ENCODE measurements at regions not wholly inside any gene's neighbourhood (a gene's known extent, or its start where the extent isn't known, plus 50 kb on each side); places are given as distances from the start of the nearest gene placed in this dataset.

- no peak for DNase-seq
These were observed 85.3 kb upstream of the CD180 start for GRCh38 chr5:67281874-67282273.

DNA sequence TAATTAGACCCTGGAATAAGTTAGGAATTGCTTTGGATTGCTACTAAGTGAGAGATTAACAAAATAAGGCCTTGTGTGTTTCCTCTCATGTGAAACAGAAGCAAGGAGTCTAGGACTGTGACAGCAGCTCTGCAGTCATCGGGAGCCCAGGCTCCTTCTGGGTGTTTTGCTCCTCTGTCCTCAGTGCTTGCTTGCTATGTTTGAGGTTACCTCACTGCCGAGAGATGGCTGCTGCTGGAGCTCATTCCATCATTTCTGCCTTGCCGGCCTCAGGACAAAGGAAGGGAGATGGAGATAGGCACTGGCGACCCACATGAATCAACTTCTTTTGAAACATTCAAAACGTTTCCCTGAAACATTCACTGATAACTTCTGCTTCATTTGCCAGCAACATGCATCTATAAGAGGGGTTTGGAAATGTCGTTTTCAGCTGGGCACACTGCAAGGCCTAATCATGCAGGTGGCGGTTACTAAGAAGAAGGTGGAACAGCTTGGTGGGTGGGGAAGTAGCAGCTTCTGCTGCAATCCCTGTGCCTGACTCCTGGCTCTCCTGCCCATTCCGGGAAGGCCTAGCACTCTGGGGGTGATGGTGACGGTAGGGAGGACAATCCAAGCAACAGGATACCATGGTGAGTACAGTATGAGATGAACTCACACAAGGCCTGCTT is 77.2 kb upstream of the CD180 start:
- DNase-seq = no peak

DNA sequence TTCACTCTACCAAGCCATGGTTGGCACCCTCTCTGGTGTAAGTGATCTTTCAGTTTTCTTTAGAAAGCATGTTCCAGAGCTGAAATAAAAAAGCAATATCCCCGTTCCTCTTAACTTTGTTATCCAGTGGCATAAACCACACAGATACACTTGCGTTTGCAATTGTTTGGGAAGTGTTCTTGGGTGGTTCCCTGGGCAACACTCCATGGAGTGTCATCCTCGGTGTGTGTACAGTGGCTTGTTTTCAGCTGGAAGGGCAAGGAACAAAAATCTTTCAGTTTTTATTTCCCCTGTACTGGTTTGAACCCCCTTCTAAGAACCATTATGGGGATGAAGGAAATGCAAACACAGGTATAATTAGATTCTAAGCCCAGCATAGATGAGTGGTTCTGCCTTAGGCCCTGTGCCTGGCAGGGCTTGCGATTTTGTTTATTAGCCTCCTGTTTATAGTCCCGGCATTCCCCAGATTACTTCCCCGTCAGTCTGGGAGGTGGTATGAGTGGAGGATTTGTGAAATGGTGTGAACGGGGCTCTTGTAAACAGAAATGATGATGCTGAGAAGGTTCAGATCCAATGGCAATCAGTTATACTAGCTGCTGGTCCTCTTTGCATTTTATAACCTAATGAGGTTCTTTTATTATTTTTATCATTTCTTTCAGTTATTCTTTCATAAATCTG is 76.0 kb upstream of the CD180 start:
- DNase-seq = no peak

DNA sequence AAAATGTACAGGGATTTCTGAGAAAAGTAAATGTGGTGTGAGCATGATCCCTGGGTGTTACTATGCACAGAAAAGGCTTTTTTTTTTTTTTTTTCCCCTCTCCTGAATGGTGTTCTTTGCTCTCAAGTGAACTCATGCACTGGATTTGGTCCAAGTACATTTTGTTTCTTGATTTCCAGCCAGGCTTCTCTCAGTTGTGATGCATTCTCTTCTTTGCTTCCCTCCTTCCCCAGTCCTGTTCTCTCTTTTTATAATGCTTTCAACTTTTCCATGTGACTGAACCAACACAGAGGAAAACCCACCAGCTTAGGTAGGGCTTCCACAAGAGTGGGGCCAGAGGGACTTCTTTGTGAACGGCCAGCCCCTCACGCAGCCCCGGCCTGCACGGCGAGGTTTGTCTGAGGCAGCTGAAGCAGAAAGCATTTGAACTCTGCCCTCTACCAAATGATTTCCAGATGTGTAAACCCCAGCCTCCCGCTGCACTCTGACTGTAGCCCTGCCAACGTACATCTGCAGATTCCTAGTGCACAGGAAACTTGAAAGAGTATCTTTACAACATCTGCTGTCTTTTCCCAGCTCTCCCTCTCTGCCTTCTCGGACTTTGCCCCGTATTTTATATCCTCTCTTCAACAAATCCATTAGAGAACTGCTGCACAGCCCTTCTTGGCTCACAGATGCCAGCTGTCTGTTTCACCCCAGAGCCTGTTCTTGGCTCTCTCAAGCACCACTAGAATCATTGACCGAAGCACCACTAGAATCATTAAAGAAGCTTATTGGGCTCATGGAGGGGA is 71.8 kb upstream of the CD180 start:
- DNase-seq = no peak

DNA sequence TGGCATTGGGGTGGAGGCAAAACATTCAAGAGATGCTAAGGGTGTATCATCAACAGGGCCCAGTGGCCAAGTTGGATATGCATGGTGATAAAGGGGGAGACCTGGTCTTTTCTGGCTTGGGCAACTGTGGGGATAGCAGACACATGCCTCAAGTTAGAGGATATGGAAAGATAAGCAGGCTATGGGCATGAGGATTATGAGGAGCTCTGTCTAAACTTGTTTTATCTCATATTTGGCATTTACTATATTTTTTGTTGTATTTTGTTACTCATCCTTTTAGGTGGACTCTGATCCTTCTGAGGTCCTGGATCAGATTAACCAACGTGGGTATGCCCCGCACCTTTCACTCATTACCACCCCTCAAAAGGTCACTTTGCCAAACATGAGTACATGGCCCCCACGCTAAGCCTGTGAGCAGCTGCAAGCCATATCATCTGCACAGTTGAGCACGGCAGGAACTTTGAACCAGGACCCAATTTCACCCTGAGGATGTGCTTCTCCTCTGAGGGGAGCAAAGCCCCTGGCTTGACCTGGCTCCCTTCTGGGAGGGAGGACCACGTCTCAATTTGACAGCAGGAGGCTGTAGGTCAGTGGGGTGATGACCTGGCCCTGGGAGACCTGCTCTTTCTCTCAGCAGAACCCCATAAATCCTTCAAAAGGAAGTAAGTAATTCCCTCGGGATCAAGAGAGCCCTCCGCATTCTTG is 71.1 kb upstream of the CD180 start:
- DNase-seq = no peak

GRCh38 chr5:67266654-67267350 is 70.2 kb upstream of the CD180 start:
- no peak for DNase-seq

DNA sequence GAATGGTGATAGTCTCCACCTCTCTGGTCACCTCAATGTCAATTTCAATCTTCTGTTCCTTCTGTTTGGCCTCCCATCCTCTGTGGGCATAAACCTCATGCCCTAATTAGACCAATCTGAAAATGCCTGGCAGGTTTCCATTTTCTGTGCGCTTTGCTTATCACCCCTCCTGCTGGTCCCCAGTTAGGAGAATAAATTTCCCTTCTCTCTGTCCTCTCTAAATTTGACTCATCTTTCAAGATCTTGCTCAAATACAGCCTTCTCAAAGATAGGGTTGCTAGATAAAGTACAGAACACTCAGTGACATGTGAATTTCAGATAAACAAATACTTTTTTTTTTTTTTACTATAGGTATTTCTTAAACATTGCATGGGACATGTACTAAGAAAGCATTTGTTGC is 69.4 kb upstream of the CD180 start:
- DNase-seq = no peak

- DNase-seq = no peak
These were observed 67.2 kb upstream of the CD180 start for GRCh38 chr5:67263656-67264408.

- no peak for DNase-seq
These were observed 66.4 kb upstream of the CD180 start for GRCh38 chr5:67262956-67263355.

DNA sequence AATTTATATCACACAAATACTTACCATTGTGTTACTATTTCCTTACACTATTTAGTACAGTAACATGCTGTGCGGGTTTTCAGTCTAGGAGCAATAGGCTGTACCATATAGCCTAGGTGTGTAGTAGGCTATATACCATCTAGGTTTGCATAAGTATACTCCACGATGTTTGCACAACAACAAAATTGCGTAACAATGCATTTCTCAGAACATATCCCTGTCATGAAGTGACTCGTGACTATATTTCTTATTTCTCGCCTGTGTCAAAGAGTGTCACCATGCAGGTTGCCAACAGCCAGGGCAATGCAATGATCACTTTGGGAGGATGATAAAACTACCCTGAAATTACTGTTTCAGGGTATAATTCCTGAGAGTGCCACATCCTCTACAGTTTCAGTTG is 65.6 kb upstream of the CD180 start:
- no peak for DNase-seq

GRCh38 chr5:67259548-67260215 is 63.1 kb upstream of the CD180 start:
- no peak for DNase-seq

- DNase-seq = no peak
These were observed 60.9 kb upstream of the CD180 start for GRCh38 chr5:67257500-67257899.

DNA sequence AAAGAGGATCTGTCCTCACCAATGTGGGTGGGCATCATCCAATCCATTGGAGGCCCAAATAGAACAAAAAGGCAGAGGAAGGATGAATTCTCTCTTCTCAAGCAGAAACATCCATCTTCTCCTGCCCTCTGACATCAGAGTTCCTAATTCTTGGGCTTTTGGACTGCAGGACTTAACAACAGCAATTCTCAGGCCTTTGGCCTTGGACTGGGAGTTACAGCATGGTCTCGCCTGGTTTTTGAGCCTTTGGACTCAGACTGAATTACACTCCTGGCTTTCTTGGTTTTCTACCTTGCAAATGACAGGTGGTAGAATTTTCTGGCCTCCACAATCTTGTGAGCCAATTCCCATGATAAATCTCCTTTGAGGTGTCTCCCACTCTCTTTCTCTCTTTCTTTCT is 60.5 kb upstream of the CD180 start:
- no peak for DNase-seq

GRCh38 chr5:67255881-67256280 is 59.3 kb upstream of the CD180 start:
- no peak for DNase-seq

GRCh38 chr5:67253911-67254310 is 57.3 kb upstream of the CD180 start:
- no peak for DNase-seq

GRCh38 chr5:67249590-67249895 is 52.9 kb upstream of the CD180 start:
- no peak for DNase-seq

- DNase-seq = no peak
These were observed 52.3 kb upstream of the CD180 start for GRCh38 chr5:67248703-67249589.

GRCh38 chr5:67246546-67247268 is 50.1 kb upstream of the CD180 start:
- DNase-seq = no peak
